Mesodermal cell (in vitro differentiated cells): ENCODE measurements at regions not wholly inside any gene's neighbourhood (a gene's known extent, or its start where the extent isn't known, plus 50 kb on each side); places are given as distances from the start of the nearest gene placed in this dataset.

Source experiments
- H3K27ac ChIP-seq: 2 replicates; pipeline ENCODE4 v1.7.0; 2013; ENCODE audit warnings: mild to moderate bottlenecking, low read depth, low read length, moderate library complexity; ENCODE audit not compliant: severe bottlenecking
- H3K36me3 ChIP-seq: 2 replicates; pipeline ENCODE4 v1.7.1; 2013; ENCODE audit warnings: mild to moderate bottlenecking, low read length, moderate library complexity; ENCODE audit not compliant: control insufficient read depth, insufficient read depth
- H3K4me1 ChIP-seq: one replicate; pipeline ENCODE4 v1.7.1; 2013; ENCODE audit warnings: mild to moderate bottlenecking, low read length; ENCODE audit not compliant: insufficient read depth, control insufficient read depth, poor library complexity, severe bottlenecking
- H3K4me3 ChIP-seq: 2 replicates; pipeline ENCODE4 v1.7.0; 2013; ENCODE audit warnings: low read length, control low read depth, mild to moderate bottlenecking; ENCODE audit not compliant: insufficient read depth, poor library complexity, severe bottlenecking; ENCODE audit errors: extremely low read depth
- H3K9me3 ChIP-seq: 2 replicates; pipeline ENCODE4 v1.7.1; 2013; ENCODE audit warnings: mild to moderate bottlenecking, low read length, moderate library complexity; ENCODE audit not compliant: control insufficient read depth
- WGBS, 2 experiments: methylation state at CpG; one replicate each; pipeline ENCODE4 v1.1.5; 2013; ENCODE audit warnings: missing lambda C conversion rate in 2 of 2; ENCODE audit not compliant: insufficient coverage in 2 of 2; 5-methylcytosine and 5-hydroxymethylcytosine counted together

- Histone ChIP-seq H3K4me1 (no peaks in the 10 kb centered on the region), H3K27ac (no peak overlapping the region), H3K36me3 (no peaks in the 10 kb centered on the region), H3K4me3 (no peak overlapping the region), H3K9me3 (peaks cover 2% of the 10 kb centered on the region)
- no CpG with 5 or more reads among the region's 2 CpGs for WGBS, 2 experiments
These were observed 153.7 kb upstream of the GADL1 start for GRCh38 chr3:31048143-31048542.

GRCh38 chr3:31050296-31050695 lies 155.8 kb upstream of the GADL1 start:
- no peaks in the 10 kb centered on the region for H3K36me3 ChIP-seq
- no peak overlapping the region for H3K27ac ChIP-seq
- H3K4me1 ChIP-seq = no peaks in the 10 kb centered on the region
- no peak overlapping the region for H3K4me3 ChIP-seq
- H3K9me3 ChIP-seq = no peaks in the 10 kb centered on the region

- 86 to 100% methylated on average over 1 of the region's 1 CpG for WGBS, 2 experiments
- Histone ChIP-seq H3K4me3 (no peak overlapping the region), H3K4me1 (no peaks in the 10 kb centered on the region), H3K9me3 (no peaks in the 10 kb centered on the region), H3K27ac (no peak overlapping the region), H3K36me3 (no peaks in the 10 kb centered on the region)
These were observed 156.8 kb upstream of the GADL1 start for GRCh38 chr3:31051226-31051625.

- Histone ChIP-seq H3K36me3 (no peaks in the 10 kb centered on the region), H3K4me3 (no peak overlapping the region), H3K27ac (no peak overlapping the region), H3K4me1 (no peaks in the 10 kb centered on the region), H3K9me3 (peaks cover 6% of the 10 kb centered on the region)
- 80% methylated on average over 1 of the region's 1 CpG; no CpG with 5 or more reads in 1 of the 2 experiments for WGBS, 2 experiments
These were observed 158.8 kb upstream of the GADL1 start for GRCh38 chr3:31053299-31053698.

- H3K4me1 ChIP-seq = no peaks in the 10 kb centered on the region
- no CpG with 5 or more reads among the region's 6 CpGs for WGBS, 2 experiments
- no peaks in the 10 kb centered on the region for H3K36me3 ChIP-seq
- H3K9me3 ChIP-seq = peaks cover 6% of the 10 kb centered on the region
- no peak overlapping the region for H3K4me3 ChIP-seq
- H3K27ac ChIP-seq = no peak overlapping the region
These were observed 159.6 kb upstream of the GADL1 start for GRCh38 chr3:31054032-31054431.

- no peak overlapping the region for H3K27ac ChIP-seq
- H3K9me3 ChIP-seq = peaks cover 6% of the 10 kb centered on the region
- H3K4me1 ChIP-seq = no peaks in the 10 kb centered on the region
- H3K36me3 ChIP-seq = no peaks in the 10 kb centered on the region
- no peak overlapping the region for H3K4me3 ChIP-seq
- 100% methylated on average over 1 to 2 of the region's 2 CpGs for WGBS, 2 experiments
These were observed 161.3 kb upstream of the GADL1 start for GRCh38 chr3:31055757-31056156.

GRCh38 chr3:31057891-31058290 lies 163.4 kb upstream of the GADL1 start:
- H3K4me3 ChIP-seq = no peak overlapping the region
- H3K27ac ChIP-seq = no peak overlapping the region
- WGBS, 2 experiments = 90 to 91% methylated on average over 2 to 3 of the region's 3 CpGs
- no peaks in the 10 kb centered on the region for H3K4me1 ChIP-seq
- H3K9me3 ChIP-seq = peaks cover 6% of the 10 kb centered on the region
- no peaks in the 10 kb centered on the region for H3K36me3 ChIP-seq

GRCh38 chr3:31064021-31064420 lies 169.6 kb upstream of the GADL1 start:
- H3K4me3 ChIP-seq = no peak overlapping the region
- H3K27ac ChIP-seq = no peak overlapping the region
- no peaks in the 10 kb centered on the region for H3K36me3 ChIP-seq
- no peaks in the 10 kb centered on the region for H3K4me1 ChIP-seq
- no peaks in the 10 kb centered on the region for H3K9me3 ChIP-seq

GRCh38 chr3:31065765-31066164 lies 171.3 kb upstream of the GADL1 start:
- H3K36me3 ChIP-seq = no peaks in the 10 kb centered on the region
- H3K4me3 ChIP-seq = no peak overlapping the region
- H3K4me1 ChIP-seq = no peaks in the 10 kb centered on the region
- H3K27ac ChIP-seq = no peak overlapping the region
- 73 to 100% methylated on average over 1 of the region's 1 CpG for WGBS, 2 experiments
- H3K9me3 ChIP-seq = no peaks in the 10 kb centered on the region

- Histone ChIP-seq H3K4me3 (no peak overlapping the region), H3K36me3 (no peaks in the 10 kb centered on the region), H3K27ac (no peak overlapping the region), H3K4me1 (no peaks in the 10 kb centered on the region), H3K9me3 (no peaks in the 10 kb centered on the region)
- WGBS, 2 experiments = 60 to 75% methylated on average over 1 to 2 of the region's 5 CpGs
These were observed 172.5 kb upstream of the GADL1 start for GRCh38 chr3:31067004-31067403.

- 95 to 100% methylated on average over 2 of the region's 2 CpGs for WGBS, 2 experiments
- no peak overlapping the region for H3K27ac ChIP-seq
- no peak overlapping the region for H3K4me3 ChIP-seq
- peaks cover 7% of the 10 kb centered on the region for H3K9me3 ChIP-seq
- H3K36me3 ChIP-seq = no peaks in the 10 kb centered on the region
- peaks cover 26% of the 10 kb centered on the region for H3K4me1 ChIP-seq
These were observed 181.0 kb upstream of the GADL1 start for GRCh38 chr3:31075471-31075870.

- H3K4me3 ChIP-seq = no peak overlapping the region
- 59 to 84% methylated on average over 3 to 5 of the region's 6 CpGs for WGBS, 2 experiments
- H3K4me1 ChIP-seq = peaks cover 26% of the 10 kb centered on the region
- H3K36me3 ChIP-seq = no peaks in the 10 kb centered on the region
- H3K27ac ChIP-seq = no peak overlapping the region
- H3K9me3 ChIP-seq = peaks cover 7% of the 10 kb centered on the region
These were observed 181.4 kb upstream of the GADL1 start for GRCh38 chr3:31075876-31076275.
